ENCODE measurements at regions not wholly inside any gene's neighbourhood (a gene's known extent, or its start where the extent isn't known, plus 50 kb on each side); places are given as distances from the start of the nearest gene placed in this dataset.

DNA sequence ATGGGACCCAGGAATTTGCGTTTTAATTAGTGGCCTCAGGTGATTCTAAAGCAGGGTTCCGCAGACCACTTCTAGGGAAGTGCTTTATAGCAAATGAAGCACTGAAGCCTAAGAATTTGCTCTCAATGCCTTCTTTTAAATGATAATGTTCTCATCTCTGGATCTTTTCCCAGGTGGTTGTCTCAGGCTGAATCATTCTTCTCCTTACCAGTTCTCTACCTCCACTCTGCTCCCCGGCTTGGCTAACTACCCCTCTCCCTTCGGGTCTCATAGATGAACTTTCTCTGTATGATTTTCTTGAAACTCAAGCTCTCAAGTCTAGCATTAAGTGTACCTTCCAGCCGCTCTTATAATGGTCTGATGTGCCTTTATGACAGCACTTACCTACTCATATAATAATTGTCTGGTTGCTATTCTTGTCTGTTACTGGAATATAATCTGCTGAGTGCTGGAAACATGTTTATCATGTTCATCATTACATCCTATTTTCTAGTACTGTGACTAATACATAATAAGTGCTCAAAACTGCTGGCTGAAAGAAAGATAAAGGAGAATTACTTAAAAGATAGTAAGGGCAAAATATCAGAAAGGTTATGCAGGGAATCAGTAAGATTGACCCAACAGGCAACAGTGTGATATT, 195.9 kb upstream of the SESN3 start:
- no peaks in the 10 kb centered on the region for H3K36me3 ChIP-seq
- no peaks in the 10 kb centered on the region for H3K9me3 ChIP-seq
- no peaks in the 10 kb centered on the region for H3K4me1 ChIP-seq
- no peak for TF ChIP-seq CTCF (IDR thresholded peaks at IDR 0.05)
- no peak overlapping the region for H3K9ac ChIP-seq (ENCODE audit: low read depth in 2 of 2, low read length in 2 of 2)
- intact Hi-C loops (cut with DNase I), result no loop called here
- H3K27me3 ChIP-seq, result no peaks in the 10 kb centered on the region
- no peak for DNase-seq
- no peak overlapping the region for H3K4me3 ChIP-seq
- no peak overlapping the region for H3K27ac ChIP-seq

- Histone ChIP-seq H3K27me3 (no peaks in the 10 kb centered on the region), H3K36me3 (no peaks in the 10 kb centered on the region), H3K9me3 (no peaks in the 10 kb centered on the region), H3K9ac (ENCODE audit: low read depth in 2 of 2, low read length in 2 of 2) (no peak overlapping the region), H3K4me3 (no peak overlapping the region), H3K4me1 (no peaks in the 10 kb centered on the region), H3K27ac (no peak overlapping the region)
- intact Hi-C loops (cut with DNase I), result no loop called here
- no peak for TF ChIP-seq CTCF (IDR thresholded peaks at IDR 0.05)
- no peak for DNase-seq
Measured at GRCh38 chr11:95419915-95420314, 188.9 kb upstream of the SESN3 start.

DNA sequence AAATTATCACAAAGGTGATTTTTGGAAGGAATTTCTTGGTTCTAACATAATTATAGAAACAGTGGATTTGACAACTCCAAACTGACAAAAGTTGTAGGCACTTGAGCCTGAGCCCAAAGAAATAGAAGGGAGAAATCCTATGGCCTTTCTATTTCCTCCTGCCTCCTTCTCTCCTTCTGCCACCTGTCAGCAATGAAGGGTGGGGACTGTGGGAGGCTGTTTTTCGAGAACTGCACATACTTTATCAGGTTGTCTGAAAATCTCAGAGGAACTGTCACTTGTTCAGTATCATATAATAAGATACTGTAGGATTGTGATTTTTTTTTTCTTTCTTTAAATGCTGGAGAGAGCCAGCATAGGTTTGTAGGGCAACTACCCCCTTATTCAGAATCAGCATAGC, 187.9 kb upstream of the SESN3 start:
- H3K27ac ChIP-seq, result no peak overlapping the region
- H3K9me3 ChIP-seq, result no peaks in the 10 kb centered on the region
- no peaks in the 10 kb centered on the region for H3K36me3 ChIP-seq
- intact Hi-C loops (cut with DNase I), result no loop called here
- no peak overlapping the region for H3K9ac ChIP-seq (ENCODE audit: low read depth in 2 of 2, low read length in 2 of 2)
- no peaks in the 10 kb centered on the region for H3K4me1 ChIP-seq
- no peaks in the 10 kb centered on the region for H3K27me3 ChIP-seq
- no peak for TF ChIP-seq CTCF (IDR thresholded peaks at IDR 0.05)
- DNase-seq, result no peak
- no peak overlapping the region for H3K4me3 ChIP-seq

- no peak for DNase-seq
- no peak for TF ChIP-seq CTCF (IDR thresholded peaks at IDR 0.05)
- Histone ChIP-seq H3K36me3 (no peaks in the 10 kb centered on the region), H3K27ac (no peak overlapping the region), H3K9me3 (no peaks in the 10 kb centered on the region), H3K9ac (ENCODE audit: low read depth in 2 of 2, low read length in 2 of 2) (no peak overlapping the region), H3K4me1 (no peaks in the 10 kb centered on the region), H3K4me3 (no peak overlapping the region), H3K27me3 (no peaks in the 10 kb centered on the region)
- intact Hi-C loops (cut with DNase I), result no loop called here
Measured at GRCh38 chr11:95417832-95418231, 186.8 kb upstream of the SESN3 start.

DNA sequence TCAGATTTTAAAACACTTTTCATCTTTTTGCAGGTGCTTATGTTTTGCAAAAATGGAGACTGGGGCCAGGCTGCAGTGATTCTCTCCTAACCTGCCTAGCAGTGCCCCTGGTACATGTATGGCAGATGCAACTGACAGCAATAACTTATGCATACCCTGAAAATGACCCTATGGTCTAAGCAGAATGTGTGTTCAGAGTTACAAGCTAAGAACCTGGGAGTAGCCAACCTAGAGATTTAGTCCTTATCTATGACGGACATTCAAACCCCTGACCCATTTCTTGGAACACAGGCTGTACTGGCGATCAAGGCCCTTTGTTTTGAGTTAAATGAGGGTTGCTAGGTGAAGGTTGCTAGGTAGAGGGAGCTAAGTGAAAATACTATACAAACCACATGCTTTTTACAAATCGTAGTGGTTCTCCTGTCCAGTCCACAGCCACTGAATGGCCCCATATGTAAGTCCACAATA, 184.9 kb upstream of the SESN3 start:
- DNase-seq, result no peak
- no peaks in the 10 kb centered on the region for H3K36me3 ChIP-seq
- no peaks in the 10 kb centered on the region for H3K9me3 ChIP-seq
- no peak overlapping the region for H3K4me3 ChIP-seq
- H3K27me3 ChIP-seq, result no peaks in the 10 kb centered on the region
- TF ChIP-seq CTCF (IDR thresholded peaks at IDR 0.05), result no peak
- intact Hi-C loops (cut with DNase I), result no loop called here
- no peak overlapping the region for H3K9ac ChIP-seq (ENCODE audit: low read depth in 2 of 2, low read length in 2 of 2)
- no peak overlapping the region for H3K27ac ChIP-seq
- H3K4me1 ChIP-seq, result no peaks in the 10 kb centered on the region

Measured in colonic mucosa (tissue), 4 donors.